Heart right ventricle (tissue), 16 donors: ENCODE measurements at regions not wholly inside any gene's neighbourhood (a gene's known extent, or its start where the extent isn't known, plus 50 kb on each side); places are given as distances from the start of the nearest gene placed in this dataset.
"Not testable (repeated sequence)": the region's sequence is repeated elsewhere in the genome, so short reads cannot be mapped to it uniquely, and the experiment has no call there.

Experiments used
- ATAC-seq, 8 donors: fragments of 200-7000 bp; cut with Tn5 transposase; one replicate each; pipeline ENCODE4 v1.9.1; 2020; ENCODE audit warnings: mild to moderate bottlenecking in 8 of 8, moderate library complexity in 8 of 8, moderate number of reproducible peaks in 1 of 8
- DNase-seq, 2 donors: peaks; one replicate each; pipeline ENCODE4 v3.0.0-alpha.2; 2020
- H3K27ac ChIP-seq, 10 donors: fragments of 200-600 bp; sonication (generic) in 2 of 10; one replicate each; pipeline versions ENCODE4 v1.5.0 to v1.8.0; 2020 to 2022; ENCODE audit warnings: mild to moderate bottlenecking in 3 of 10
- H3K27me3 ChIP-seq, 7 donors: fragments of 200-600 bp; one replicate each; pipeline ENCODE4 v1.8.0; 2021 to 2022; ENCODE audit warnings: mild to moderate bottlenecking in 2 of 7
- H3K36me3 ChIP-seq, 9 donors: fragments of 200-600 bp; sonication (generic) in 1 of 9; one replicate each; pipeline versions ENCODE4 v1.5.0 to v1.8.0; 2020 to 2022; ENCODE audit warnings: mild to moderate bottlenecking in 2 of 9
- H3K4me1 ChIP-seq, 9 donors: fragments of 200-600 bp; sonication (generic) in 1 of 9; one replicate each; pipeline versions ENCODE4 v1.5.0 to v1.8.0; 2020 to 2022; ENCODE audit warnings: mild to moderate bottlenecking in 4 of 9
- H3K4me3 ChIP-seq, 10 donors: fragments of 200-600 bp; sonication (generic) in 2 of 10; one replicate each; pipeline versions ENCODE4 v1.5.0 to v1.8.0; 2020 to 2022; ENCODE audit warnings: mild to moderate bottlenecking in 7 of 10, moderate library complexity in 2 of 10
- H3K9me3 ChIP-seq, 11 donors: fragments of 200-600 bp in 10 of 11; sonication (generic) in 2 of 11; one replicate each; pipeline versions ENCODE4 v1.5.0 to v1.8.0; 2013 to 2022; ENCODE audit warnings: mild to moderate bottlenecking in 2 of 11, control low read depth in 1 of 11, moderate library complexity in 1 of 11
- CTCF ChIP-seq, 9 donors: fragments of 200-600 bp; sonication (generic) in 2 of 9; IDR thresholded peaks; one replicate each; pipeline versions ENCODE4 v1.5.0 to v1.8.0; 2021 to 2022; ENCODE audit warnings: antibody characterized with exemption in 9 of 9, mild to moderate bottlenecking in 5 of 9, moderate library complexity in 1 of 9
- WGBS, 2 donors: extraction: QIAGEN DNeasy Blood & Tissue Kit; methylation state at CpG; one replicate each; pipeline ENCODE4 v1.1.7; 2013; ENCODE audit warnings: inconsistent platforms in 1 of 2; 5-methylcytosine and 5-hydroxymethylcytosine counted together
- intact Hi-C, 10 donors: fragments of 100-400 bp; cut with DNase I; formaldehyde crosslinking; loops; one replicate each; pipeline versions ENCODE4 v1.11.1 to v1.14.2; 2022
- donor health status: Arrhythmogenic right ventricular cardiomyopathy.
- donor health status: ischemic (EF 13 %, LVEDD 7.1; RV severe dilation, severe dysfunction).
- donor health status: healthy with polysubstance abuse.
- donor health status: DM: no; HTN: yes; CAD: no.
- donor health status: DM: no; HTN: no; CAD: no.
- donor health status: ischemic (EF 25% LVEDD 6.9; RV normal size, moderate dysfunction).
- donor health status: ischemic (EF 25% LVEDD 5.7; RV mildly dilated, moderate dysfunction).
- donor health status: healthy.
- donor health status: DM: yes; HTN: yes; CAD: no.
- donor health status: Ischemic cardiomyopathy.
- donor health status: ischemic (EF 35%, LVEDD 5.7; RV mildly dilated, moderate dysfunction).
- donor health status: nonischemic (EF 11% LVEDD 7.7; RV severe dilation, severe dysfunction).
- donor health status: DM: yes; HTN: yes; CAD: no.
- donor health status: PGD.
- donor health status: ischemic (EF 29% LVEDD 5.4; RV normal size, mild dysfunction).
- donor health status: nonischemic (EF 23%, LVEDD 6.1; RV moderate dilation, normal function).

- no peak for DNase-seq
- no peak for TF ChIP-seq CTCF (IDR thresholded peaks at IDR 0.05)
- ATAC-seq = no peak
- Histone ChIP-seq H3K4me3 (no peak overlapping the region), H3K27ac (no peak overlapping the region), H3K4me1 (peaks cover 0 to 39% (median 15%) of the 10 kb centered on the region in 9 donors), H3K27me3 (no peaks in the 10 kb centered on the region), H3K9me3 (no peaks in the 10 kb centered on the region), H3K36me3 (no peaks in the 10 kb centered on the region)
- intact Hi-C loops = no loop called here
- WGBS, 2 donors = 78 to 85% methylated on average over 4 of the region's 4 CpGs
These were observed 78.9 kb upstream of the SNX9 start for GRCh38 chr6:157744102-157744601.

- WGBS, 2 donors = 95 to 96% methylated on average over 8 of the region's 8 CpGs
- H3K4me1 ChIP-seq = peaks cover 0 to 28% (median 7%) of the 10 kb centered on the region in 9 donors
- intact Hi-C loops = no loop called here
- ATAC-seq = no peak
- TF ChIP-seq CTCF (IDR thresholded peaks at IDR 0.05) = no peak
- no peaks in the 10 kb centered on the region for H3K36me3 ChIP-seq
- no peak overlapping the region for H3K27ac ChIP-seq
- H3K27me3 ChIP-seq = no peaks in the 10 kb centered on the region
- peaks cover 0 to 5% (median 0%) of the 10 kb centered on the region in 11 donors for H3K9me3 ChIP-seq
- no peak overlapping the region for H3K4me3 ChIP-seq
- no peak for DNase-seq
These were observed 76.1 kb upstream of the SNX9 start for GRCh38 chr6:157746897-157747296.

GRCh38 chr6:157747370-157747769 is 75.7 kb upstream of the SNX9 start:
- Histone ChIP-seq H3K27me3 (no peaks in the 10 kb centered on the region), H3K27ac (no peak overlapping the region), H3K9me3 (peaks cover 0 to 5% (median 0%) of the 10 kb centered on the region in 11 donors), H3K4me3 (no peak overlapping the region), H3K36me3 (no peaks in the 10 kb centered on the region), H3K4me1 (peaks cover 0 to 24% (median 6%) of the 10 kb centered on the region in 9 donors)
- DNase-seq (no peak), ATAC-seq (no peak)
- 37 to 46% methylated on average over 4 of the region's 4 CpGs for WGBS, 2 donors
- no peak for TF ChIP-seq CTCF (IDR thresholded peaks at IDR 0.05)
- intact Hi-C loops = no loop called here

GRCh38 chr6:157748839-157749571 is 74.0 kb upstream of the SNX9 start:
- no peak overlapping the region for H3K27ac ChIP-seq
- H3K4me3 ChIP-seq = no peak overlapping the region
- DNase-seq = no peak
- H3K27me3 ChIP-seq = no peaks in the 10 kb centered on the region
- H3K36me3 ChIP-seq = no peaks in the 10 kb centered on the region
- H3K9me3 ChIP-seq = peaks cover 0 to 5% (median 0%) of the 10 kb centered on the region in 11 donors
- WGBS, 2 donors = 78 to 81% methylated on average over 2 of the region's 2 CpGs
- peak in 4 of 8 donors; percentile 34 to 63 (median 50) for ATAC-seq
- H3K4me1 ChIP-seq = peaks cover 0 to 17% (median 0%) of the 10 kb centered on the region in 9 donors
- no peak for TF ChIP-seq CTCF (IDR thresholded peaks at IDR 0.05)
- intact Hi-C loops = no loop called here

GRCh38 chr6:157750973-157751372 is 72.1 kb upstream of the SNX9 start:
- intact Hi-C loops = loop anchor here in 5 of 10 donors (10.0 kb wide), 3 partner anchors 124 to 436 kb away; no protein-coding TSS in a partner anchor
- not testable (repeated sequence) for DNase-seq, H3K4me3 ChIP-seq, H3K27ac ChIP-seq, H3K27me3 ChIP-seq, ATAC-seq, H3K36me3 ChIP-seq, H3K9me3 ChIP-seq
- peaks cover 0 to 17% (median 0%) of the 10 kb centered on the region in 9 donors for H3K4me1 ChIP-seq
- 83 to 89% methylated on average over 3 of the region's 3 CpGs for WGBS, 2 donors
